ENCODE measurements at regions not wholly inside any gene's neighbourhood (a gene's known extent, or its start where the extent isn't known, plus 50 kb on each side); places are given as distances from the start of the nearest gene placed in this dataset.

- TF ChIP-seq CTCF (IDR thresholded peaks at IDR 0.05; ENCODE audit: low read depth, low read length, missing input control) (no peak), GABPA (IDR thresholded peaks at IDR 0.05 in 1 of 2, conservative IDR thresholded peaks at IDR 0.05 in 1 of 2) (no peak), RAD21 (IDR thresholded peaks at IDR 0.05) (no peak)
These were observed 607.2 kb upstream of the EPHA7 start for GRCh38 chr6:94026575-94026974.
